ENCODE measurements at regions not wholly inside any gene's neighbourhood (a gene's known extent, or its start where the extent isn't known, plus 50 kb on each side); places are given as distances from the start of the nearest gene placed in this dataset.

- TF ChIP-seq CTCF (IDR thresholded peaks at IDR 0.05; ENCODE audit: control extremely low read depth in 1 of 3, insufficient read depth in 1 of 3, low read depth in 1 of 3, low read length in 3 of 3) = no peak
- no peak for TF ChIP-seq POLR2A (IDR thresholded peaks at IDR 0.05; ENCODE audit: control extremely low read depth in 1 of 2, low read depth in 2 of 2, low read length in 2 of 2)
- no peak for TF ChIP-seq JUND (IDR thresholded peaks at IDR 0.05; ENCODE audit: low read length)
Observed at GRCh38 chr2:39494784-39495251, 57.7 kb upstream of the MAP4K3 start.

All from H1 (cell line).